HG02798 (cell line): ENCODE measurements at regions not wholly inside any gene's neighbourhood (a gene's known extent, or its start where the extent isn't known, plus 50 kb on each side); places are given as distances from the start of the nearest gene placed in this dataset.

Experiments
- ATAC-seq: cut with Tn5 transposase; IDR thresholded peaks from one replicate; pipeline ENCODE4 v1.9.1; 2021; ENCODE audit warnings: mild to moderate bottlenecking; ENCODE audit not compliant: unreplicated experiment, poor library complexity

- no peak for ATAC-seq
These were observed 106.1 kb downstream of the EFNB1 start for GRCh38 chrX:68934922-68935321.

DNA sequence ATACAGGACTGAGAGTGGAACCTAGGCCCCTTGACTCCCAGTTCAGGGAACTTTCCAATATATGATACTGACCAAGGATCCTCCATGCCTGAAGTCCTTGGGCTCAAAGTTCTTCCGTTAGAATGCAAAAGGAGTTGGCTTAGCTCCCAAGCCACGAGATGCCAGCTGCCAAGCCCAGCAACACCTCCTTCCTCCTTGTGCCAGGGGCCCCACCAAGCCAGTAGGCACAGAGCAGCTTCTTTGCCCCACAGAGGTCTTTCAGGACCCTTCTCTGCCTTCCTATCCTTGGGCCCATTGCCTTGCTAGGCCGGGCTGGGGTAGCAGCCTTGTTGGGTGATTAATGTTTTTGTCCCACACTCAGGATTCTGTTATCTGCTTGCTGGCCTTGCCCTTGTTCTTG is 105.6 kb downstream of the EFNB1 start:
- ATAC-seq: no peak

- ATAC-seq: no peak
These were observed 103.8 kb downstream of the EFNB1 start for GRCh38 chrX:68932611-68933010.

GRCh38 chrX:68931345-68931744 is 102.5 kb downstream of the EFNB1 start:
- no peak for ATAC-seq

DNA sequence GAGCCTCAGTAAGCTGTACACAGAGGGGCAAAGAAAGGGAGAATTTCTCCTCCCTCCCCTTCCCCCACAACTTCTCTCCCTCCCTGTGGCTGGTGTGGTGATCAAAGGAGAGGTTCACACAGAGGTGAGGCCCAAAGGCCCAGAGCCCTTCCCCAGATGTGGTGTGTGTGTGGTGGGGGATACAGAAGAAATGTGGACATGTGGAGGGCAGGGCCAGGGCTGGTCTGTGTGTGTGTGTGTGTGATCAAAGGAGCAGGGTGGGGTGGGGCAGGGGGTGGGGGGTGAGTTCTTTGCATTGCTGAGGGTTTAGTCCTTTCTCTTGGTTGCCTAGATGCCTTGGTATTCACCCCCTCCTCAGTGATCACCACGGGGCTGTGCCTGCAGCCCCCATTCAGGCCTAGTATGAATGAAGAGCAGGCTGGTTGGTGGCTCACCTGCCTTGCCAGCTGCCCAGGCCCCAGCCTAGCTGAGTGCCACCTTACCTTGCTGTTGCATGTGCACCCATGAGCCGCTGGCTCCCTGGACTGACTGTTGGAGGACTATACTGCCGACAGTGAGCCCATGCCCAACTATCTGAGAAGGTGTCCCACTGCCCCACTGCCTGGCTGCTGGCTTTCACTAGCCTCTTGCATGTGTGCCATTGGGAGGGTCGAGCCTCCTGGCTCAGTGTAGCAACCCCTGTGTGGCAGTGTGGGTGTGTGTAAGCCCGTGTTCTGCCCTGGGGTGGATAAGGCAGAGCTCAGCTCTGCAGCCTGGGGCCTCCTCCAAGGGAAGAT is 101.9 kb downstream of the EFNB1 start:
- ATAC-seq: no peak

DNA sequence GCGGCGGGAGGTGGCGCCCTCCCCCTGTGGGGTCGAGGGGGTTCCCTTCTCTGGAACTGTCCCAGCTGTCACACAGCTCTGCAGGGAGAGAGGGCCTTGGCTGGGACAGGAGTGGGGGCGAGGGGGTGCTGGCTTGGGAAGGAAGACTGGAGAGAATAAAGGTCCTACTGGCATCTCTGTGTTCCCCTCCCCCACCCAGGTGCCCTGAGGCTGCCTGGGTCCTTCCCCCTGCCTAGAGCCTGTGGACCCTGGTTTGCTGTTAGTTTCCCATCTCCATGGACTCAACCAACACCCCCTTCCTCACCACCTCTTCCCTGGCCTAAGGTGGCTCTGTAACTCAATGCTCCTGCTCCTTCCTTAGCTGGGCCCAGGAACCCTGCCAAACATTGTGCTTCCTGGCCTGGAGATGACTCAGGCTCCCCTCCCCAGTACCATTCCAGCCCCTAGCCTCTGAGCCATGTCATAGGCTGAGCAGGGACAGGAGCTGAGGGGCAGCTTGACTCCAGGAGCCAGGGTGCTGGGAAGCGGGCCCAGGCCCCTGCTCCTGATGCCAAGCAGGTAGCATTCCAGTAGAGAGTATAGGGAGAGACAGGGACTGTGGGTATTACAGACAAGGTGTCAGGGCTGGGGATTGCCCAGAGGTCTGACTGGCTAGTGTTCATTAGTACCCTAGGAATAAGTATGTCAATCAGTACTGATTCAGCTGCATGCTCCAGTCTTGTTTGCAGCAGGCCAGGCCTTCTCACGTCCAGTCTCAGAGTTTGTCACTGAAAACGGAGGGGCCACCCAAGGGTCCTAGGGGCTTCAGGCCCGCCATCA is 100.7 kb downstream of the EFNB1 start:
- ATAC-seq: no peak

DNA sequence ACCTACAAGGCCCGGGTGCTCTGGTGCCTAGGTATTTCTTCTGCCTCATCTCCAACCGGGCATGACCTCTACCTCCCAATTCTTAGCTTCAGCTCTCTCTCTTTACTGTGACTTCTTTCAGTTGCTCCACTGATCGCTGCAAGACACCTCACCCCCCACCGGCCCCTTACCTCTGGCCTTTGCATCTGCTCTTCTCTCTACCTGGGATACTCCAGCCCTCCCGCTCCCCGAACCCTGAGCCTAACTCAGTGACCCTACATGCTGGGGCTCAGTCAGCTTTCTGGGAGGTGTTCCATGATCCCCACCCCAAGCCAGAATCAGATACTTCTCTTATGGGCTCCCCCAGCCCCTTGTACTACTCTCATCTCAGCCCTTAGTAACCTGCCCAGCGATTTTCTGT is 99.6 kb downstream of the EFNB1 start:
- ATAC-seq: no peak

DNA sequence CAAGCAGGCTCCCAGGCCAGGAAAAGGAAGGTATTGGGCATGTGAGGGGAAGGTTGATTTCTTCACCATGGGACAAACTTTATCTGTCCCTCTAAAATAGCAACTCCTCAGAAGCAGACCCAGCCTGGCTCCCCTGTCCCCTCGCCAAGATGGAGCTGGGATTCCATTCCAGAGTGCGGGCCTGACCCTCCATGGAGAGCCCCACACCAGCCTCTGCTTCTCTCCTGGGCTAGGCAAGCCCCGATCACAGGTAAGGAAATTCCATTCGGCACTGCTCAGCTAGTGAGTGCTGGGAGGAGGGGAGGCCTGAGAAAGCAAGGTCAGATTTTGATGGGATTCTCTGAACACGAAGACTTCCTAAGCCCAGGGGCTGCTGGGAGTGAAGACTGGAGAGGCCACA is 98.4 kb downstream of the EFNB1 start:
- ATAC-seq: no peak

- no peak for ATAC-seq
These were observed 94.3 kb downstream of the EFNB1 start for GRCh38 chrX:68923147-68923546.

GRCh38 chrX:68922013-68922412 is 93.2 kb downstream of the EFNB1 start:
- ATAC-seq: no peak

GRCh38 chrX:68920561-68920960 is 91.7 kb downstream of the EFNB1 start:
- ATAC-seq: no peak

GRCh38 chrX:68919707-68920106 is 90.9 kb downstream of the EFNB1 start:
- ATAC-seq: peak; percentile 51

DNA sequence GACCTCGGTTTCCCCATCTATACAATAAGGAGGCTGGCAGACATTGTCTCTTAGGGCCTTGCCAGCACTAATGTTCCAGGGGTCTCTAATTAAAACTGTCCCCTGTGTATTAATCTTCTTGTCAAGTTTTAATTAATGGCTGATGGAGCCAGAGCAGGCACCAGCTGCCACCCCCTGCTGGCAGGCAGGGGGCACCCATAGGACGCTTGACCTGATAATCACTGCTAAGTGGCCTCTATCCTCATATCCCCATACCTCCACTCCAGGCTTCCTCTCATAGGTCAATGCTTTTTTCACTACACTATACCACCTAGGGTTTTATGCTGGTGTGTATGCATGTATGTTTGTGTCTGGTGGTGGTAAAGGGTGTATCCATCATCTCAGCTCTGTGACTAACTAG is 89.4 kb downstream of the EFNB1 start:
- ATAC-seq: no peak

GRCh38 chrX:68917799-68918198 is 89.0 kb downstream of the EFNB1 start:
- ATAC-seq: no peak

DNA sequence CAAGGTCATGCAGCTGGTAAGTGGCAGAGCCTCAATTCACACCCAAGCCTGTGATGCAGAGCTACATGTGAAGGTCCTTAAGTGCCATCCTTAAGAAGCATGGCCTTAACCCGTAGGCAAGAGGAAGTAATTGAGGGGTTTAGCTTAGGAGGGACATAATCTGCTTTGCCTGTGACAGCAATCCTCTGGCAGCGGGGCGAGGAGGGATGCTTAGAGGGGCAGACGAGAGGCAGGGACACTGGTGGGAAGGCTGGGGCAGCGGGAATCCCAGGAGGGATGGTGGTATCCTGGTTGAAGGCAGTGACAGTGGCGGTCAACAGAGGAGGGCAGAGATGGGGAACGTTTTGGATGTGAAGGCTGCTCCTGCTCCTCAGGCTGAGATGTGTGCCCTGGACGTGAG is 88.1 kb downstream of the EFNB1 start:
- ATAC-seq: no peak

DNA sequence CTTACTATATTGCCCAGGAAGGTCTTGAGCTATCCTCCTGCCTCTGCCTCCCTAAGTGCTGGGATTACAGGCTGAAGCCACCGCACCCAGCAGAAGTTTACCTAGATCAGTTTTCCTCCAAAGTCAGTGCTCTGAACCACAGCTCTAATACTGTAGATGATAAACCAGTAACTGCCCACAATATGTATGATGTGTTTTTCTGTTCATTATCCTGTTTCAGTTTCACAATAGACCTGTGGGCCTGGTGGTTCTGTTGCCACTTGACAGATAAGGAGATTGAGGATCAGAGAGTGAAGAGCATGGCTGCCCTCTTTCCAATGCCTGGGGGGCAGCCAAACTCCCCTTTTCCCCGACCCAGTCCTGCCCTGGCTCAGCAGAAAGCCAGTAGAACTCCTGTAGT is 87.0 kb downstream of the EFNB1 start:
- ATAC-seq: peak; percentile 74

DNA sequence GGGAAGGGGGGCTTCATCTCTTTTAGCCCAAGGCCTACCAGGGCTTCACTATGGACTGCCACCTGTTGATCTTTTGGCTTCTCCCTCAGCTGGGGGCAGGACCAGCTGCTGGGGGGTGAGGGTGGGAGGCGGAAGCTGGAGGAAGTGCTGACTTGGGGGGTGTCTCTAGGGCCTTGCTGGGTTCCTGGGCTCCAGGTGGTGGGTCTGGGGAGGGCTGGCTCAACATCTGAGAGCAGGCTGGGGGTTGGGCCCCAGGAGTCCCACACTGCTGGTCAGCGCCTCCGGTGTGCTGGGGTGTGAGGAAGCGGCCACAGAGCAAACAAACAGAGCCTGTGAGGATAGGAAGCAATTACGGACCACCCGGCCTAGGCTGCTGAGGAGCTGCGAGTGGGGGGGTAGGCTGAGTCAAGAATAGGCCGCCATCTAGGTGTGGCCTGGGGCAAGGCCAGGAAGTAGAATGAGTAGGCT is 85.7 kb downstream of the EFNB1 start:
- no peak for ATAC-seq

DNA sequence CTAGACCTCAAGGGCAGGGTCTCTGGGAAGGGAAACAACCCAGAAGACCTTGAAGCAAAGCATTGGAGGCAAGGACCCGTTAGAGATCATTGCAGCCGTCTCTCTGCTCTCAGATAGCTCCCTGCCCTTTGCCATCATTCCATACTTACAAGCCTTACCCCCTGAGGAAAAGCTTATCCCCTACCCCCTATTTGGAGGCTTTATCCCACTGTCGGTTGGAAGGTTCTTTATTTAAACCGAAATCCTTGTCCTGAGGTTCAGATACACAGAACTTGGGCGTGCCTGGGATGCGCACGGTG is 84.4 kb downstream of the EFNB1 start:
- no peak for ATAC-seq

- ATAC-seq: no peak
These were observed 83.3 kb downstream of the EFNB1 start for GRCh38 chrX:68912113-68912512.

- no peak for ATAC-seq
These were observed 82.1 kb downstream of the EFNB1 start for GRCh38 chrX:68910731-68911428.

- ATAC-seq: no peak
These were observed 81.1 kb downstream of the EFNB1 start for GRCh38 chrX:68909945-68910344.
